ENCODE measurements at regions not wholly inside any gene's neighbourhood (a gene's known extent, or its start where the extent isn't known, plus 50 kb on each side); places are given as distances from the start of the nearest gene placed in this dataset.

DNA sequence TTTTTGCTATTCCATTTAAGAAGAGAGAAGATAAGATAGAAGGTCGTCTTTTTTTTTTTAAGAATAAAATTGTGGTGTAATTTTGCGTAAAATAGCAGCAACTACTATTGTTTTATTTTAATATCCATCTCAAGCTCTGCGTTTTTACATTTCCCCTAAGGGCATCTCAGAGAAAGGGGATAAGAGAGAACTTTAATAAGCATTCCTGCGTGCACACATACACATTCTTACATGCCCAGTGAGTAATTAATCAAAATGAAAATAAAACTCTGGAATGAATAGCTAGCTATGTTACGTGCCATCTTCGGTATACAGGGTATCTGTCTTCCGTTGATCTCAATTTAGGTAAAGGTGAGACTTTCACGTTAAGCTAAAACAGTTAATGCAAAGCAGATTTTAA is 200.3 kb upstream of the TENM3 start:
- no peak overlapping the region for H3K27ac ChIP-seq (replicated peaks)
- no peak overlapping the region for H3K4me3 ChIP-seq (replicated peaks; ENCODE audit: insufficient read depth, low read length)
- no peaks in the 10 kb centered on the region for H3K27me3 ChIP-seq (ENCODE audit: insufficient read depth, poor library complexity, severe bottlenecking)
- no peak for DNase-seq (ENCODE audit: low read depth in 1 of 2, low spot score in 1 of 2)
- TF ChIP-seq POLR2AphosphoS5 (IDR thresholded peaks at IDR 0.05; ENCODE audit: low read depth) = no peak
- no peak for TF ChIP-seq SPI1 (IDR thresholded peaks at IDR 0.05; ENCODE audit: borderline replicate concordance, low read depth)
- TF ChIP-seq, protein P1, sequence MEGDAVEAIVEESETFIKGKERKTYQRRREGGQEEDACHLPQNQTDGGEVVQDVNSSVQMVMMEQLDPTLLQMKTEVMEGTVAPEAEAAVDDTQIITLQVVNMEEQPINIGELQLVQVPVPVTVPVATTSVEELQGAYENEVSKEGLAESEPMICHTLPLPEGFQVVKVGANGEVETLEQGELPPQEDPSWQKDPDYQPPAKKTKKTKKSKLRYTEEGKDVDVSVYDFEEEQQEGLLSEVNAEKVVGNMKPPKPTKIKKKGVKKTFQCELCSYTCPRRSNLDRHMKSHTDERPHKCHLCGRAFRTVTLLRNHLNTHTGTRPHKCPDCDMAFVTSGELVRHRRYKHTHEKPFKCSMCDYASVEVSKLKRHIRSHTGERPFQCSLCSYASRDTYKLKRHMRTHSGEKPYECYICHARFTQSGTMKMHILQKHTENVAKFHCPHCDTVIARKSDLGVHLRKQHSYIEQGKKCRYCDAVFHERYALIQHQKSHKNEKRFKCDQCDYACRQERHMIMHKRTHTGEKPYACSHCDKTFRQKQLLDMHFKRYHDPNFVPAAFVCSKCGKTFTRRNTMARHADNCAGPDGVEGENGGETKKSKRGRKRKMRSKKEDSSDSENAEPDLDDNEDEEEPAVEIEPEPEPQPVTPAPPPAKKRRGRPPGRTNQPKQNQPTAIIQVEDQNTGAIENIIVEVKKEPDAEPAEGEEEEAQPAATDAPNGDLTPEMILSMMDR (IDR thresholded peaks at IDR 0.05; ENCODE audit: insufficient read depth, low read length) = no peak
- TF ChIP-seq, protein P2, sequence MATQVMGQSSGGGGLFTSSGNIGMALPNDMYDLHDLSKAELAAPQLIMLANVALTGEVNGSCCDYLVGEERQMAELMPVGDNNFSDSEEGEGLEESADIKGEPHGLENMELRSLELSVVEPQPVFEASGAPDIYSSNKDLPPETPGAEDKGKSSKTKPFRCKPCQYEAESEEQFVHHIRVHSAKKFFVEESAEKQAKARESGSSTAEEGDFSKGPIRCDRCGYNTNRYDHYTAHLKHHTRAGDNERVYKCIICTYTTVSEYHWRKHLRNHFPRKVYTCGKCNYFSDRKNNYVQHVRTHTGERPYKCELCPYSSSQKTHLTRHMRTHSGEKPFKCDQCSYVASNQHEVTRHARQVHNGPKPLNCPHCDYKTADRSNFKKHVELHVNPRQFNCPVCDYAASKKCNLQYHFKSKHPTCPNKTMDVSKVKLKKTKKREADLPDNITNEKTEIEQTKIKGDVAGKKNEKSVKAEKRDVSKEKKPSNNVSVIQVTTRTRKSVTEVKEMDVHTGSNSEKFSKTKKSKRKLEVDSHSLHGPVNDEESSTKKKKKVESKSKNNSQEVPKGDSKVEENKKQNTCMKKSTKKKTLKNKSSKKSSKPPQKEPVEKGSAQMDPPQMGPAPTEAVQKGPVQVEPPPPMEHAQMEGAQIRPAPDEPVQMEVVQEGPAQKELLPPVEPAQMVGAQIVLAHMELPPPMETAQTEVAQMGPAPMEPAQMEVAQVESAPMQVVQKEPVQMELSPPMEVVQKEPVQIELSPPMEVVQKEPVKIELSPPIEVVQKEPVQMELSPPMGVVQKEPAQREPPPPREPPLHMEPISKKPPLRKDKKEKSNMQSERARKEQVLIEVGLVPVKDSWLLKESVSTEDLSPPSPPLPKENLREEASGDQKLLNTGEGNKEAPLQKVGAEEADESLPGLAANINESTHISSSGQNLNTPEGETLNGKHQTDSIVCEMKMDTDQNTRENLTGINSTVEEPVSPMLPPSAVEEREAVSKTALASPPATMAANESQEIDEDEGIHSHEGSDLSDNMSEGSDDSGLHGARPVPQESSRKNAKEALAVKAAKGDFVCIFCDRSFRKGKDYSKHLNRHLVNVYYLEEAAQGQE (IDR thresholded peaks at IDR 0.05; ENCODE audit: insufficient replicate concordance, low read depth) = no peak
- no peak for TF ChIP-seq GABPA (IDR thresholded peaks at IDR 0.05; ENCODE audit: low read depth)

DNA sequence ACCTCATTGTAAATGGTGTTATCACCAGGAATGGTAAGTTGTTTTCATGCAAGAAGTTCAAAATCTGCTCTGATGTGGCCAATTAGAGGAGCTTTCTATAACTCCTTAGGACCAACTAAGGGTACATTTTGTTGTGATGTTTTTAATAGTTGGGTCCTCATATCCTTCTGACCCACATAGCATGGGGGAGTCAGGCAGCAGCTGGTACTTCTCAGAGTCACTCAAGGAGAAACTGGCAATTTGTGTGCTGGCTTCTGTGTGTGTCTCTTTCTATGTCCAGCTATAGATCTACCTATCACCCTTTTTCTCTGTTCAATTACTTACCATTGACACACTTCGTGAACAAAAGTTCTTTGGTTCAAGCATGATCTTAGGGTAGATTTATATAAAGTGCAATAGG is 194.3 kb upstream of the TENM3 start:
- no peaks in the 10 kb centered on the region for H3K27me3 ChIP-seq (ENCODE audit: insufficient read depth, poor library complexity, severe bottlenecking)
- TF ChIP-seq POLR2AphosphoS5 (IDR thresholded peaks at IDR 0.05; ENCODE audit: low read depth) (no peak), SPI1 (IDR thresholded peaks at IDR 0.05; ENCODE audit: borderline replicate concordance, low read depth) (no peak), GABPA (IDR thresholded peaks at IDR 0.05; ENCODE audit: low read depth) (no peak)
- TF ChIP-seq, protein P2 (IDR thresholded peaks at IDR 0.05; ENCODE audit: insufficient replicate concordance, low read depth) = no peak
- TF ChIP-seq, protein P1 (IDR thresholded peaks at IDR 0.05; ENCODE audit: insufficient read depth, low read length) = no peak
- H3K27ac ChIP-seq (replicated peaks) = no peak overlapping the region
- DNase-seq (ENCODE audit: low read depth in 1 of 2, low spot score in 1 of 2) = no peak
- no peak overlapping the region for H3K4me3 ChIP-seq (replicated peaks; ENCODE audit: insufficient read depth, low read length)

DNA sequence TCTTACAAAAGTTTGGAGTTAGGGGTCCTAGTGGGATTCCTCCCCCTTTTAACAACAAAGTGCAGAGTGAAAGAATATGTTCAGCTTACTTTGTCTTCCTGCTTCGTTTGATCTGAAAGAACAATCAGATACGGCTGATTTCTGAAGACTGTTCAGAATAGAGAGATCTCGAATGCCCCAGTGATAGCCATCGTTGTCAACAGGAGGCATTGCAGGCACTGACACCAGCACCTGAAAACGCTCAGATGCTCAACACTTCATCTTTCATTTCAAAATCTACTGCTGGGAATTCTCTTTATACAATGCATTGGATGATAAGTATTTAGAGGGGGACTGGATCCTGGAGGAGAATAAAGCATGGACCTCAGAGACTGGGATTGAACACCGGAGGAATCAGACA is 186.3 kb upstream of the TENM3 start:
- Histone ChIP-seq H3K4me3 (replicated peaks; ENCODE audit: insufficient read depth, low read length) (no peak overlapping the region), H3K27me3 (ENCODE audit: insufficient read depth, poor library complexity, severe bottlenecking) (no peaks in the 10 kb centered on the region), H3K27ac (replicated peaks) (no peak overlapping the region)
- DNase-seq (ENCODE audit: low read depth in 1 of 2, low spot score in 1 of 2) = no peak
- TF ChIP-seq GABPA (IDR thresholded peaks at IDR 0.05; ENCODE audit: low read depth) = no peak
- no peak for TF ChIP-seq POLR2AphosphoS5 (IDR thresholded peaks at IDR 0.05; ENCODE audit: low read depth)
- TF ChIP-seq, protein P2 (IDR thresholded peaks at IDR 0.05; ENCODE audit: insufficient replicate concordance, low read depth) = no peak
- TF ChIP-seq, protein P1 (IDR thresholded peaks at IDR 0.05; ENCODE audit: insufficient read depth, low read length) = no peak
- no peak for TF ChIP-seq SPI1 (IDR thresholded peaks at IDR 0.05; ENCODE audit: borderline replicate concordance, low read depth)

All from HL-60 (cell line).